ENCODE measurements at regions not wholly inside any gene's neighbourhood (a gene's known extent, or its start where the extent isn't known, plus 50 kb on each side); places are given as distances from the start of the nearest gene placed in this dataset.

DNA sequence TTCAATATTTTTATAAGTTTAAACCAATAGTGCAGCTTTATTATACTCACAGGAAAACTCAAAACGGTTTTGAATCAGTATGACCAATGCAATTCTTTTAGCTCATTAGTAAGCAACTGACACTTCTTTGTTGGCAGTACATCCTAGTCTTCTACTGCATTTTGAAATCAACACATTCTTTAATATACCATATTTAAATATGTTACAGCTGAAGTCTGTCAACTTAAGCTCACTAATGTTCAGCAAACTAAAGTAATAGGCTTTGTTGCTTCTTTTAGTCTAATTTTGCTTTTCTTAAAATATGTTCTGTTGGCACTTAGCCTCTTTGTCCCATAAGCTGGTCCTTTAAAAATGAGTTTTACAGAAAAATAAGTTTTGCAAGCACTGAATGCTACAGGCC, 55.4 kb upstream of the CCBE1 start:
- no peak for DNase-seq

DNA sequence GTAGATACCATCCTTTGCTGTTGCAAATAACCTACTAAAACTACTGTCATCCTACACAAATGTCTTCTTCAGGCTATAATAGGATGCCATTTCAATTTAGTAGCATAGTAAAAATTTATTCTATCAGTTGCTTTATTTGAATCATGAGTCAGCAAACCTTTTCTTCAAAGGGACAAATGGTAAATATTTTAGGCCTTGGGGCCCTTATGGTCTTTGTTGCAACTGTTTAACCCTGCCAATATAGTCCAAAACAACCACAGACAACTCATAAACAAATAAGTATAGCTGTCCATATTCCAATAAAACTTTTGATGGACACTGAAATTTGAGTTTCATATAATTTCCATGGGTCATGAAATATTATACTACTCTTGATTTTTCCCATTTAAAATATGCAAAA, 54.0 kb upstream of the CCBE1 start:
- no peak for DNase-seq

DNA sequence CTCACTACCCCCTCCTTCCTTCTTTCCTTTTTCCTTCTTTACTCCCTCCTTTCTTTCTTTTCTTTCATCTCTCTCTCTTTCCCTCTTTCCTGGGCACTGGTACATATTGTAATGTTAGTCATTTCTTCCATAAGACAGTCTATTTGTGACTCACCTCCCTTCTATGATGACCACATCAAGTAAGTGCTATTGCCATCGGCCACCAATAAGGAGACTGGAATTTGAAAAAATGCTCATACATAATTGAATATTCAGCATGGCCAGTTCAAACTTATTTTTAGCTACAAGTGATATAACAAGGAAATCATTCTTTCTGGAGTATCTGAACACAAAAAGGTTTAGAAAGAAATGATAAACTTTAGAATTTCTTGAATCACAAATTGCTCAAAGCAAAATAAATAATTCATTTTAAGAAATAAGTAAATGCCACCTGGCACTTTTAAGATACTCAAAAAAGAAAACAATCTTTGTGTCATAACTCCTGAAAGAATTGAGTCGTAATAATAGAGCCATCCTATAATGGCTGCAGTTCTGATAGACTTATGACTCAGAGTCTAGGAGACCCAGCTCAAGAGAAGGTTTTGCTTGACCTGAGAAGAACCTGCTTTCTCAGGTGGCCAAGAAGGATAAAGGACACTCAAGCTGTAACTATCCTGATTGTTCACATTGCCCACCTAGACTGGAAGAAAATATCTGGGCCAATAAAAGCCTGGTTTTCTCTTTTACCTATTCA, 51.6 kb upstream of the CCBE1 start:
- no peak for DNase-seq

Measured in DMS153 (cell line).